ENCODE measurements at regions not wholly inside any gene's neighbourhood (a gene's known extent, or its start where the extent isn't known, plus 50 kb on each side); places are given as distances from the start of the nearest gene placed in this dataset.

- H3K4me1 ChIP-seq (ENCODE audit: control insufficient read depth in 1 of 2, extremely low read depth in 1 of 2, insufficient read depth in 2 of 2, low read length in 2 of 2) = no peaks in the 10 kb centered on the region
- H3K36me3 ChIP-seq (ENCODE audit: control insufficient read depth in 2 of 2, extremely low read depth in 1 of 2, insufficient read depth in 1 of 2, low read length in 1 of 2) = no peaks in the 10 kb centered on the region
- no peak overlapping the region for H3K27ac ChIP-seq (ENCODE audit: low read length)
- ATAC-seq (replicated peaks in 1 of 4) (no peak), DNase-seq (no peak)
- Mint-ChIP-seq H3K4me3 (no peak overlapping the region), H3K9me3 (peaks cover 7 to 8% (median 8%) of the 10 kb centered on the region in 3 donors), H3K36me3 (no peaks in the 10 kb centered on the region), H3K27me3 (no peaks in the 10 kb centered on the region), H3K27ac (no peak overlapping the region), H3K4me1 (no peaks in the 10 kb centered on the region)
- WGBS (ENCODE audit: insufficient coverage) = 94% methylated on average over 2 of the region's 5 CpGs
- no peaks in the 10 kb centered on the region for H3K9me3 ChIP-seq
- H3K4me3 ChIP-seq (ENCODE audit: control insufficient read depth in 1 of 2, extremely low read depth in 1 of 2, low read length in 1 of 2) = no peak overlapping the region
- CTCF ChIA-PET = no interaction called here
- POLR2A ChIA-PET = no interaction called here
- H3K27me3 ChIP-seq (replicated peaks in 1 of 2; ENCODE audit: control insufficient read depth in 2 of 2, extremely low read depth in 1 of 2, insufficient read depth in 2 of 2, low read length in 1 of 2) = no peaks in the 10 kb centered on the region
Measured at GRCh38 chr4:166655705-166656104, 578.6 kb downstream of the SPOCK3 start.

GRCh38 chr4:166657261-166657660, 577.0 kb downstream of the SPOCK3 start:
- H3K36me3 Mint-ChIP-seq = no peaks in the 10 kb centered on the region
- no peak overlapping the region for H3K27ac Mint-ChIP-seq
- 80% methylated on average over 2 of the region's 3 CpGs for WGBS (ENCODE audit: insufficient coverage)

GRCh38 chr4:166658585-166658984, 575.7 kb downstream of the SPOCK3 start:
- H3K27me3 ChIP-seq (replicated peaks in 1 of 2; ENCODE audit: control insufficient read depth in 2 of 2, extremely low read depth in 1 of 2, insufficient read depth in 2 of 2, low read length in 1 of 2) = no peaks in the 10 kb centered on the region
- H3K27ac ChIP-seq (ENCODE audit: low read length) = no peak overlapping the region
- no peak overlapping the region for H3K4me3 ChIP-seq (ENCODE audit: control insufficient read depth in 1 of 2, extremely low read depth in 1 of 2, low read length in 1 of 2)
- no peaks in the 10 kb centered on the region for H3K9me3 ChIP-seq
- peaks cover 8 to 13% (median 11%) of the 10 kb centered on the region in 3 donors for H3K9me3 Mint-ChIP-seq
- no peaks in the 10 kb centered on the region for H3K4me1 ChIP-seq (ENCODE audit: control insufficient read depth in 1 of 2, extremely low read depth in 1 of 2, insufficient read depth in 2 of 2, low read length in 2 of 2)
- H3K36me3 Mint-ChIP-seq = no peaks in the 10 kb centered on the region
- H3K27me3 Mint-ChIP-seq = no peaks in the 10 kb centered on the region
- H3K27ac Mint-ChIP-seq = no peak overlapping the region
- no peaks in the 10 kb centered on the region for H3K36me3 ChIP-seq (ENCODE audit: control insufficient read depth in 2 of 2, extremely low read depth in 1 of 2, insufficient read depth in 1 of 2, low read length in 1 of 2)
- no peak for DNase-seq
- WGBS (ENCODE audit: insufficient coverage) = no CpG with 5 or more reads among the region's 1 CpG
- H3K4me3 Mint-ChIP-seq = no peak overlapping the region
- POLR2A ChIA-PET = no interaction called here
- CTCF ChIA-PET = no interaction called here
- H3K4me1 Mint-ChIP-seq = no peaks in the 10 kb centered on the region
- no peak for ATAC-seq (replicated peaks in 1 of 4)

More at GRCh38 chr4:166657261-166657660, 577.0 kb downstream of the SPOCK3 start:
- H3K9me3 Mint-ChIP-seq = peaks cover 7 to 8% (median 8%) of the 10 kb centered on the region in 3 donors
- Histone ChIP-seq H3K4me3 (ENCODE audit: control insufficient read depth in 1 of 2, extremely low read depth in 1 of 2, low read length in 1 of 2) (no peak overlapping the region), H3K27me3 (replicated peaks in 1 of 2; ENCODE audit: control insufficient read depth in 2 of 2, extremely low read depth in 1 of 2, insufficient read depth in 2 of 2, low read length in 1 of 2) (no peaks in the 10 kb centered on the region), H3K9me3 (no peaks in the 10 kb centered on the region), H3K27ac (ENCODE audit: low read length) (no peak overlapping the region), H3K36me3 (ENCODE audit: control insufficient read depth in 2 of 2, extremely low read depth in 1 of 2, insufficient read depth in 1 of 2, low read length in 1 of 2) (no peaks in the 10 kb centered on the region), H3K4me1 (ENCODE audit: control insufficient read depth in 1 of 2, extremely low read depth in 1 of 2, insufficient read depth in 2 of 2, low read length in 2 of 2) (no peaks in the 10 kb centered on the region)
- H3K4me3 Mint-ChIP-seq = no peak overlapping the region
- ChIA-PET POLR2A (no interaction called here), CTCF (interaction anchor here in 1 of 2 donors (0.6 kb wide), 1 partner anchor 1032 kb away, joined by 3 read pairs; no protein-coding TSS in a partner anchor)
- ATAC-seq (replicated peaks in 1 of 4) = no peak
- H3K4me1 Mint-ChIP-seq = no peaks in the 10 kb centered on the region
- no peak for DNase-seq
- H3K27me3 Mint-ChIP-seq = no peaks in the 10 kb centered on the region

GRCh38 chr4:166662266-166662843, 571.9 kb downstream of the SPOCK3 start:
- Histone ChIP-seq H3K27ac (ENCODE audit: low read length) (no peak overlapping the region), H3K36me3 (ENCODE audit: control insufficient read depth in 2 of 2, extremely low read depth in 1 of 2, insufficient read depth in 1 of 2, low read length in 1 of 2) (no peaks in the 10 kb centered on the region), H3K27me3 (replicated peaks in 1 of 2; ENCODE audit: control insufficient read depth in 2 of 2, extremely low read depth in 1 of 2, insufficient read depth in 2 of 2, low read length in 1 of 2) (no peaks in the 10 kb centered on the region), H3K9me3 (no peaks in the 10 kb centered on the region), H3K4me3 (ENCODE audit: control insufficient read depth in 1 of 2, extremely low read depth in 1 of 2, low read length in 1 of 2) (no peak overlapping the region), H3K4me1 (ENCODE audit: control insufficient read depth in 1 of 2, extremely low read depth in 1 of 2, insufficient read depth in 2 of 2, low read length in 2 of 2) (no peaks in the 10 kb centered on the region)
- Mint-ChIP-seq H3K9me3 (peaks cover 0 to 9% (median 8%) of the 10 kb centered on the region in 3 donors), H3K4me1 (no peaks in the 10 kb centered on the region), H3K4me3 (no peak overlapping the region), H3K27ac (no peak overlapping the region), H3K36me3 (no peaks in the 10 kb centered on the region), H3K27me3 (no peaks in the 10 kb centered on the region)
- 70% methylated on average over 3 of the region's 3 CpGs for WGBS (ENCODE audit: insufficient coverage)
- DNase-seq (no peak), ATAC-seq (replicated peaks in 1 of 4) (no peak)
- POLR2A ChIA-PET = no interaction called here
- CTCF ChIA-PET = no interaction called here

GRCh38 chr4:166670341-166670740, 564.0 kb downstream of the SPOCK3 start:
- ChIA-PET POLR2A (no interaction called here), CTCF (no interaction called here)
- Histone ChIP-seq H3K4me3 (ENCODE audit: control insufficient read depth in 1 of 2, extremely low read depth in 1 of 2, low read length in 1 of 2) (no peak overlapping the region), H3K9me3 (no peaks in the 10 kb centered on the region), H3K4me1 (ENCODE audit: control insufficient read depth in 1 of 2, extremely low read depth in 1 of 2, insufficient read depth in 2 of 2, low read length in 2 of 2) (no peaks in the 10 kb centered on the region), H3K36me3 (ENCODE audit: control insufficient read depth in 2 of 2, extremely low read depth in 1 of 2, insufficient read depth in 1 of 2, low read length in 1 of 2) (no peaks in the 10 kb centered on the region), H3K27me3 (replicated peaks in 1 of 2; ENCODE audit: control insufficient read depth in 2 of 2, extremely low read depth in 1 of 2, insufficient read depth in 2 of 2, low read length in 1 of 2) (no peaks in the 10 kb centered on the region), H3K27ac (ENCODE audit: low read length) (no peak overlapping the region)
- no peaks in the 10 kb centered on the region for H3K4me1 Mint-ChIP-seq
- no peaks in the 10 kb centered on the region for H3K36me3 Mint-ChIP-seq
- ATAC-seq (replicated peaks in 1 of 4) = no peak
- H3K9me3 Mint-ChIP-seq = peaks cover 4 to 7% (median 5%) of the 10 kb centered on the region in 3 donors
- H3K27me3 Mint-ChIP-seq = no peaks in the 10 kb centered on the region
- DNase-seq = no peak
- no CpG with 5 or more reads among the region's 1 CpG for WGBS (ENCODE audit: insufficient coverage)
- H3K4me3 Mint-ChIP-seq = no peak overlapping the region
- no peak overlapping the region for H3K27ac Mint-ChIP-seq

- H3K27me3 ChIP-seq (replicated peaks in 1 of 2; ENCODE audit: control insufficient read depth in 2 of 2, extremely low read depth in 1 of 2, insufficient read depth in 2 of 2, low read length in 1 of 2) = no peaks in the 10 kb centered on the region
- ATAC-seq (replicated peaks in 1 of 4) (no peak), DNase-seq (no peak)
- H3K36me3 Mint-ChIP-seq = no peaks in the 10 kb centered on the region
- no peaks in the 10 kb centered on the region for H3K9me3 ChIP-seq
- H3K36me3 ChIP-seq (ENCODE audit: control insufficient read depth in 2 of 2, extremely low read depth in 1 of 2, insufficient read depth in 1 of 2, low read length in 1 of 2) = no peaks in the 10 kb centered on the region
- H3K27ac Mint-ChIP-seq = no peak overlapping the region
- ChIA-PET POLR2A (no interaction called here), CTCF (no interaction called here)
- H3K4me1 Mint-ChIP-seq = no peaks in the 10 kb centered on the region
- H3K4me1 ChIP-seq (ENCODE audit: control insufficient read depth in 1 of 2, extremely low read depth in 1 of 2, insufficient read depth in 2 of 2, low read length in 2 of 2) = no peaks in the 10 kb centered on the region
- H3K4me3 Mint-ChIP-seq = no peak overlapping the region
- no CpG with 5 or more reads among the region's 1 CpG for WGBS (ENCODE audit: insufficient coverage)
- no peaks in the 10 kb centered on the region for H3K27me3 Mint-ChIP-seq
- H3K4me3 ChIP-seq (ENCODE audit: control insufficient read depth in 1 of 2, extremely low read depth in 1 of 2, low read length in 1 of 2) = no peak overlapping the region
- no peak overlapping the region for H3K27ac ChIP-seq (ENCODE audit: low read length)
- peaks cover 4 to 9% (median 9%) of the 10 kb centered on the region in 3 donors for H3K9me3 Mint-ChIP-seq
Measured at GRCh38 chr4:166673911-166674310, 560.4 kb downstream of the SPOCK3 start.

GRCh38 chr4:166675411-166675810, 558.9 kb downstream of the SPOCK3 start:
- DNase-seq (no peak), ATAC-seq (replicated peaks in 1 of 4) (no peak)
- no peaks in the 10 kb centered on the region for H3K9me3 ChIP-seq
- no CpG with 5 or more reads among the region's 4 CpGs for WGBS (ENCODE audit: insufficient coverage)
- Mint-ChIP-seq H3K4me3 (no peak overlapping the region), H3K27me3 (no peaks in the 10 kb centered on the region), H3K4me1 (no peaks in the 10 kb centered on the region), H3K27ac (no peak overlapping the region), H3K9me3 (peaks cover 6 to 11% (median 9%) of the 10 kb centered on the region in 3 donors), H3K36me3 (no peaks in the 10 kb centered on the region)
- H3K4me1 ChIP-seq (ENCODE audit: control insufficient read depth in 1 of 2, extremely low read depth in 1 of 2, insufficient read depth in 2 of 2, low read length in 2 of 2) = no peaks in the 10 kb centered on the region
- POLR2A ChIA-PET = no interaction called here
- CTCF ChIA-PET = no interaction called here
- no peaks in the 10 kb centered on the region for H3K27me3 ChIP-seq (replicated peaks in 1 of 2; ENCODE audit: control insufficient read depth in 2 of 2, extremely low read depth in 1 of 2, insufficient read depth in 2 of 2, low read length in 1 of 2)
- no peaks in the 10 kb centered on the region for H3K36me3 ChIP-seq (ENCODE audit: control insufficient read depth in 2 of 2, extremely low read depth in 1 of 2, insufficient read depth in 1 of 2, low read length in 1 of 2)
- no peak overlapping the region for H3K27ac ChIP-seq (ENCODE audit: low read length)
- no peak overlapping the region for H3K4me3 ChIP-seq (ENCODE audit: control insufficient read depth in 1 of 2, extremely low read depth in 1 of 2, low read length in 1 of 2)
